ENCODE measurements at regions not wholly inside any gene's neighbourhood (a gene's known extent, or its start where the extent isn't known, plus 50 kb on each side); places are given as distances from the start of the nearest gene placed in this dataset.

GRCh38 chr2:186205254-186205911 is 280.7 kb upstream of the ZC3H15 start:
- TF ChIP-seq CTCF (IDR thresholded peaks at IDR 0.05; ENCODE audit: low read depth, low read length) = no peak
- no peak for DNase-seq (ENCODE audit: low read depth in 2 of 2)
- no peak overlapping the region for H3K4me3 ChIP-seq (replicated peaks in 1 of 2; ENCODE audit: low read depth in 2 of 2, low read length in 2 of 2)

- no peak for DNase-seq (ENCODE audit: low read depth in 2 of 2)
- no peak overlapping the region for H3K4me3 ChIP-seq (replicated peaks in 1 of 2; ENCODE audit: low read depth in 2 of 2, low read length in 2 of 2)
- TF ChIP-seq CTCF (IDR thresholded peaks at IDR 0.05; ENCODE audit: low read depth, low read length) = no peak
Measured at GRCh38 chr2:186209532-186209931, 276.5 kb upstream of the ZC3H15 start.

GRCh38 chr2:186220409-186220808 is 265.7 kb upstream of the ZC3H15 start:
- no peak for TF ChIP-seq CTCF (IDR thresholded peaks at IDR 0.05; ENCODE audit: low read depth, low read length)
- DNase-seq (ENCODE audit: low read depth in 2 of 2) = no peak
- no peak overlapping the region for H3K4me3 ChIP-seq (replicated peaks in 1 of 2; ENCODE audit: low read depth in 2 of 2, low read length in 2 of 2)

- no peak overlapping the region for H3K4me3 ChIP-seq (replicated peaks in 1 of 2; ENCODE audit: low read depth in 2 of 2, low read length in 2 of 2)
- TF ChIP-seq CTCF (IDR thresholded peaks at IDR 0.05; ENCODE audit: low read depth, low read length) = no peak
- no peak for DNase-seq (ENCODE audit: low read depth in 2 of 2)
Measured at GRCh38 chr2:186229265-186229664, 256.8 kb upstream of the ZC3H15 start.

- no peak for DNase-seq (ENCODE audit: low read depth in 2 of 2)
- H3K4me3 ChIP-seq (replicated peaks in 1 of 2; ENCODE audit: low read depth in 2 of 2, low read length in 2 of 2) = no peak overlapping the region
- no peak for TF ChIP-seq CTCF (IDR thresholded peaks at IDR 0.05; ENCODE audit: low read depth, low read length)
Measured at GRCh38 chr2:186241874-186242273, 244.2 kb upstream of the ZC3H15 start.

GRCh38 chr2:186254759-186255158 is 231.3 kb upstream of the ZC3H15 start:
- TF ChIP-seq CTCF (IDR thresholded peaks at IDR 0.05; ENCODE audit: low read depth, low read length) = no peak
- DNase-seq (ENCODE audit: low read depth in 2 of 2) = no peak
- H3K4me3 ChIP-seq (replicated peaks in 1 of 2; ENCODE audit: low read depth in 2 of 2, low read length in 2 of 2) = no peak overlapping the region

- DNase-seq (ENCODE audit: low read depth in 2 of 2) = no peak
- H3K4me3 ChIP-seq (replicated peaks in 1 of 2; ENCODE audit: low read depth in 2 of 2, low read length in 2 of 2) = no peak overlapping the region
- TF ChIP-seq CTCF (IDR thresholded peaks at IDR 0.05; ENCODE audit: low read depth, low read length) = no peak
Measured at GRCh38 chr2:186255823-186256222, 230.2 kb upstream of the ZC3H15 start.
